ENCODE measurements at regions not wholly inside any gene's neighbourhood (a gene's known extent, or its start where the extent isn't known, plus 50 kb on each side); places are given as distances from the start of the nearest gene placed in this dataset.

DNA sequence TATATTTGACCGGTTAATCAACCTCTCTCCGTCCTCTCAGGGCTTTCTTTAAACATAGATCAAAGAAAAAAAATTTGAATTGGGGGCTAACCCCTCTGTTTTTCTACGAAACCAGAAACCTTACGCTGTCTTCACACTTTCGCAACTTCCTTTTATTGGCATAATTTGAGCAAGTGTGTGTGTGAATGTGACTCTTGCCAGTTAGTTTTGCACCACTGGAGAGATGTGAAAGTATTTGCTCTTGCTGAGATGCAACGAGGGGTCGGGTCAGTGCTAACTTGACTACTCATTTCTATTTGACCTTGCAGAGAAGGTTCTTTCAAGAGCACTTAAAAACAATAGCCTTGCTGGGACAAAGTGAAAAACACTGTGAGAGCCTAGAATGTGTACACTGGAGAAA, 81.2 kb downstream of the FAM43A start:
- TF ChIP-seq RAD21 (IDR thresholded peaks at IDR 0.05; ENCODE audit: low read depth) (no peak), TEAD4 (IDR thresholded peaks at IDR 0.05) (no peak), YY1 (IDR thresholded peaks at IDR 0.05; ENCODE audit: low read depth) (no peak), CREB1 (IDR thresholded peaks at IDR 0.05; ENCODE audit: low read depth) (no peak), FOXM1 (IDR thresholded peaks at IDR 0.05; ENCODE audit: borderline replicate concordance, low read depth) (no peak), EP300 (IDR thresholded peaks at IDR 0.05; ENCODE audit: borderline replicate concordance) (no peak), EGR1 (IDR thresholded peaks at IDR 0.05) (no peak), CEBPB (IDR thresholded peaks at IDR 0.05) (no peak), NFIC (IDR thresholded peaks at IDR 0.05) (no peak), TAF1 (IDR thresholded peaks at IDR 0.05; ENCODE audit: low read depth) (no peak), TCF12 (IDR thresholded peaks at IDR 0.05; ENCODE audit: low read depth) (no peak)
- TF ChIP-seq, protein P1, sequence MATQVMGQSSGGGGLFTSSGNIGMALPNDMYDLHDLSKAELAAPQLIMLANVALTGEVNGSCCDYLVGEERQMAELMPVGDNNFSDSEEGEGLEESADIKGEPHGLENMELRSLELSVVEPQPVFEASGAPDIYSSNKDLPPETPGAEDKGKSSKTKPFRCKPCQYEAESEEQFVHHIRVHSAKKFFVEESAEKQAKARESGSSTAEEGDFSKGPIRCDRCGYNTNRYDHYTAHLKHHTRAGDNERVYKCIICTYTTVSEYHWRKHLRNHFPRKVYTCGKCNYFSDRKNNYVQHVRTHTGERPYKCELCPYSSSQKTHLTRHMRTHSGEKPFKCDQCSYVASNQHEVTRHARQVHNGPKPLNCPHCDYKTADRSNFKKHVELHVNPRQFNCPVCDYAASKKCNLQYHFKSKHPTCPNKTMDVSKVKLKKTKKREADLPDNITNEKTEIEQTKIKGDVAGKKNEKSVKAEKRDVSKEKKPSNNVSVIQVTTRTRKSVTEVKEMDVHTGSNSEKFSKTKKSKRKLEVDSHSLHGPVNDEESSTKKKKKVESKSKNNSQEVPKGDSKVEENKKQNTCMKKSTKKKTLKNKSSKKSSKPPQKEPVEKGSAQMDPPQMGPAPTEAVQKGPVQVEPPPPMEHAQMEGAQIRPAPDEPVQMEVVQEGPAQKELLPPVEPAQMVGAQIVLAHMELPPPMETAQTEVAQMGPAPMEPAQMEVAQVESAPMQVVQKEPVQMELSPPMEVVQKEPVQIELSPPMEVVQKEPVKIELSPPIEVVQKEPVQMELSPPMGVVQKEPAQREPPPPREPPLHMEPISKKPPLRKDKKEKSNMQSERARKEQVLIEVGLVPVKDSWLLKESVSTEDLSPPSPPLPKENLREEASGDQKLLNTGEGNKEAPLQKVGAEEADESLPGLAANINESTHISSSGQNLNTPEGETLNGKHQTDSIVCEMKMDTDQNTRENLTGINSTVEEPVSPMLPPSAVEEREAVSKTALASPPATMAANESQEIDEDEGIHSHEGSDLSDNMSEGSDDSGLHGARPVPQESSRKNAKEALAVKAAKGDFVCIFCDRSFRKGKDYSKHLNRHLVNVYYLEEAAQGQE (IDR thresholded peaks at IDR 0.05; ENCODE audit: low read depth), result no peak
- TF ChIP-seq, protein P2, sequence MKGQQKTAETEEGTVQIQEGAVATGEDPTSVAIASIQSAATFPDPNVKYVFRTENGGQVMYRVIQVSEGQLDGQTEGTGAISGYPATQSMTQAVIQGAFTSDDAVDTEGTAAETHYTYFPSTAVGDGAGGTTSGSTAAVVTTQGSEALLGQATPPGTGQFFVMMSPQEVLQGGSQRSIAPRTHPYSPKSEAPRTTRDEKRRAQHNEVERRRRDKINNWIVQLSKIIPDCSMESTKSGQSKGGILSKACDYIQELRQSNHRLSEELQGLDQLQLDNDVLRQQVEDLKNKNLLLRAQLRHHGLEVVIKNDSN (IDR thresholded peaks at IDR 0.05), result no peak
- TF ChIP-seq, protein P3, sequence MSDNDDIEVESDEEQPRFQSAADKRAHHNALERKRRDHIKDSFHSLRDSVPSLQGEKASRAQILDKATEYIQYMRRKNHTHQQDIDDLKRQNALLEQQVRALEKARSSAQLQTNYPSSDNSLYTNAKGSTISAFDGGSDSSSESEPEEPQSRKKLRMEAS (IDR thresholded peaks at IDR 0.05), result no peak
